ENCODE measurements at regions not wholly inside any gene's neighbourhood (a gene's known extent, or its start where the extent isn't known, plus 50 kb on each side); places are given as distances from the start of the nearest gene placed in this dataset.

GRCh38 chr13:80584785-80585184 lies 243.9 kb upstream of the SPRY2 start:
- TF ChIP-seq CTCF (IDR thresholded peaks at IDR 0.05): no peak
- no peak for TF ChIP-seq EZH2 (IDR thresholded peaks at IDR 0.05; ENCODE audit: borderline replicate concordance, insufficient read depth, low read depth, low read length, poor library complexity, severe bottlenecking)
